ENCODE measurements at regions not wholly inside any gene's neighbourhood (a gene's known extent, or its start where the extent isn't known, plus 50 kb on each side); places are given as distances from the start of the nearest gene placed in this dataset.

- no peak for TF ChIP-seq POLR2AphosphoS5 (IDR thresholded peaks at IDR 0.05; ENCODE audit: low read depth, low read length)
- TF ChIP-seq, protein P1, sequence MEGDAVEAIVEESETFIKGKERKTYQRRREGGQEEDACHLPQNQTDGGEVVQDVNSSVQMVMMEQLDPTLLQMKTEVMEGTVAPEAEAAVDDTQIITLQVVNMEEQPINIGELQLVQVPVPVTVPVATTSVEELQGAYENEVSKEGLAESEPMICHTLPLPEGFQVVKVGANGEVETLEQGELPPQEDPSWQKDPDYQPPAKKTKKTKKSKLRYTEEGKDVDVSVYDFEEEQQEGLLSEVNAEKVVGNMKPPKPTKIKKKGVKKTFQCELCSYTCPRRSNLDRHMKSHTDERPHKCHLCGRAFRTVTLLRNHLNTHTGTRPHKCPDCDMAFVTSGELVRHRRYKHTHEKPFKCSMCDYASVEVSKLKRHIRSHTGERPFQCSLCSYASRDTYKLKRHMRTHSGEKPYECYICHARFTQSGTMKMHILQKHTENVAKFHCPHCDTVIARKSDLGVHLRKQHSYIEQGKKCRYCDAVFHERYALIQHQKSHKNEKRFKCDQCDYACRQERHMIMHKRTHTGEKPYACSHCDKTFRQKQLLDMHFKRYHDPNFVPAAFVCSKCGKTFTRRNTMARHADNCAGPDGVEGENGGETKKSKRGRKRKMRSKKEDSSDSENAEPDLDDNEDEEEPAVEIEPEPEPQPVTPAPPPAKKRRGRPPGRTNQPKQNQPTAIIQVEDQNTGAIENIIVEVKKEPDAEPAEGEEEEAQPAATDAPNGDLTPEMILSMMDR (IDR thresholded peaks at IDR 0.05): no peak
These were observed 267.6 kb upstream of the TSHZ2 start for GRCh38 chr20:52704553-52704952.
